Cardiac fibroblast (primary cell): ENCODE measurements at regions not wholly inside any gene's neighbourhood (a gene's known extent, or its start where the extent isn't known, plus 50 kb on each side); places are given as distances from the start of the nearest gene placed in this dataset.

Experiments used
- DNase-seq, 2 donors: peaks; one replicate each; pipeline versions ENCODE4 v3.0.0 to v3.0.0-alpha.2; 2010; ENCODE audit warnings: low read depth in 2 of 2
- H3K4me3 ChIP-seq, 2 donors: replicated peaks in 1 of 2; 1 replicate in 1 of 2; 2 replicates in 1 of 2; pipeline ENCODE4 v1.5.1; 2011; ENCODE audit warnings: low read depth in 2 of 2, low read length in 2 of 2, mild to moderate bottlenecking in 2 of 2, moderate library complexity in 1 of 2
- CTCF ChIP-seq: IDR thresholded peaks from one replicate; pipeline ENCODE4 v1.5.1; 2011; ENCODE audit warnings: low read depth, mild to moderate bottlenecking, low read length, inconsistent platforms

- peak; percentile 7 to 27 for DNase-seq
- no peak for TF ChIP-seq CTCF
- no peak overlapping the region for H3K4me3 ChIP-seq
Measured at GRCh38 chr5:62942384-62942783, 363.8 kb downstream of the LRRC70 start.

- DNase-seq = peak; percentile 12 to 20
- no peak overlapping the region for H3K4me3 ChIP-seq
- TF ChIP-seq CTCF = no peak
Measured at GRCh38 chr5:62938927-62939326, 360.3 kb downstream of the LRRC70 start.

- peak; percentile 68 for DNase-seq
- no peak for TF ChIP-seq CTCF
- H3K4me3 ChIP-seq = no peak overlapping the region
Measured at GRCh38 chr5:62937661-62938558, 359.3 kb downstream of the LRRC70 start.

GRCh38 chr5:62935660-62936059, 357.0 kb downstream of the LRRC70 start:
- no peak for TF ChIP-seq CTCF
- H3K4me3 ChIP-seq = no peak overlapping the region
- no peak for DNase-seq

- no peak overlapping the region for H3K4me3 ChIP-seq
- no peak for TF ChIP-seq CTCF
- DNase-seq = no peak
Measured at GRCh38 chr5:62934319-62934718, 355.7 kb downstream of the LRRC70 start.

GRCh38 chr5:62933261-62933660, 354.6 kb downstream of the LRRC70 start:
- no peak for TF ChIP-seq CTCF
- DNase-seq = no peak
- H3K4me3 ChIP-seq = no peak overlapping the region
